NOMO-1 treated with DMSO at 0.1 percent for 48 hours (cell line): ENCODE measurements at regions not wholly inside any gene's neighbourhood (a gene's known extent, or its start where the extent isn't known, plus 50 kb on each side); places are given as distances from the start of the nearest gene placed in this dataset.

Source experiments
- DNase-seq: peaks from one replicate; lab custom pipeline; 2025; ENCODE audit not compliant: unreplicated experiment; lab: John Stamatoyannopoulos, UW

DNA sequence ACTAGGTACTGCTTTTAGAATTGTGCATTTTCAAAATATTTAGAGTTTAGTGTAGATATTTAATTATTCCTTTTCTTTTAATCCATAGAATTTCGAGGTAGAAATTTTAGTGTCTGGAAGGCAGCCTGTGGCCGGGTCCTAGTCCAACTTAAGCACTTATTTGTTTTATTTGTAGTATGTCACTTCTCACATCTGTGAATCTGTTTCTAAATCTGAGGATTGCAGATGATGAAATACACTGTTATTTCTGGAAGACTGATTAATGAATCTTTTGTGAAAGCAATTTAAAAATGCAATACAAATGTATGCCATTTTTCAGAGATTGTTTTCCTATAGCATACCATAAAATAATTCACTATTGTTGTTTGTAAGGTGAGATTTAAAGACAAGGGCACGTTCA, 483.9 kb upstream of the TRIB2 start:
- no peak for DNase-seq

DNA sequence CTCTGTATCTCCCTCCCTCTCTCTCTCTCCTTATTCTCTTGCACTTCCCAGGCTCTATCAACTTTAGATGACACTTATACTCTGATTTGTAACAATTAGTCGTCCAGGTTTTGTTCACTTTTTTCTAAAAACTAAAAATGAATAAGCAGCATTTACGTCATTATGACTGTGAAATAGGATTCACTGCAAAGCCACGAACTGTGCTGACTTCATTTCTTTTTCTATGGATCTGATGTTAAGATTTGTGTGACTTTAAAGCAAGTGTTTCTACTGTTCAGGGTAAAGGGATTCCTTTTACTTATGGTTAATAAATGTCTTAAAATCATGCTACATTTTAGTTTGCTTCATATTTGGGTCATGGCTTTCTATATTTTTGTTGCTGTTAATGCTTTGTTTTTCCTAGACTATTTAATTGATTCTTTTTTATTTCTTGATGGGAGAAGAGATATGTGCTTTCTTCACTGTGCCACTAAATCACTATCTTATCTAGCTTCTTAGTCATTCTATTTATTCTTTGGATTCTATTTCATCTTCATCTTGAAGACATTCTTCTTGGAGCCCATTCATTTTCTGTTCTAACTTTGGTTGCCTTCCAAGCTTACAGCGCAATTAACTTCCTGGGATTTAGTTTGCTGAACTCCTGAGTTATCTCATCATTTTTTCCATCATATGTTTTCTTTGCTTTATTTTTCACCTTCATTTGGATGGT, 480.4 kb upstream of the TRIB2 start:
- no peak for DNase-seq

- DNase-seq = no peak
Observed at GRCh38 chr2:12240206-12240605, 476.5 kb upstream of the TRIB2 start.

GRCh38 chr2:12243381-12243780, 473.4 kb upstream of the TRIB2 start:
- no peak for DNase-seq

DNA sequence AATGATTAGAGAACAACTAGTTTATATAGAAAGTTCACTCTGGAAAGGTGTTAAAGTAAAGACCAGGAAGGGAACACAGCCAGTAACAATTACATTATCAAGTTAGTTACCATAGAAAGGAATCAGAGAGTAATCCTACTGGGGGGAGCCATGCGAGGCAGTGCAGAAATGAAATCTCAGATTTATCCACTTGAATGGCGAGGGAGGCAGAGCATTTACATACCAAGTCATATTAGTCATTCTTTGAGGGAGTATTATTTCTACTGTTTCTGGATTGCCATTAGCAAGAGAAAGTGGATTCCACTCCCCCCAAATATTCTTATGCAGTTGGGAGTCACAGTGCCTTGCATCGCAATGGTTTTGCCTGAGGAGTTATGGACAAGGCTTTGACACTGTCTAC, 472.7 kb upstream of the TRIB2 start:
- no peak for DNase-seq

GRCh38 chr2:12251121-12251520, 465.6 kb upstream of the TRIB2 start:
- DNase-seq = no peak

DNA sequence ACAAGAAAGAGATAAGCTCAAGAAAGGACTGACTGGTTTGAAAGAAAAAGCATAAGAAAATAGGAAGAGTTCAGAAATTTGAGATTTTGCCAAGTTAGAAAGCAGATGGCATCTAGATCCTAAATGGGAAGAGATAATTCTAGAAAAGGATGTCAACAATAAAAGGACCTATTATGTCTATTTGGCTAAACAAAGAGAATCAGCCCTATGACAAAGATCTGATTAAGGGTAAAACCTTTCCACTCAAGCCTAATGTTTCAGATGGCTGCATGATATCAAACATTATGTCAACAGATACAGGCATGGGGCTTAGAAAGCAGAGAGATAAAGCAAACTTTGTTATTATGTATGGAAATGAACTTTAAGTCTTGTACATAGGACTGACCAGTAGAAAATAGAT, 465.0 kb upstream of the TRIB2 start:
- DNase-seq = no peak

GRCh38 chr2:12253167-12253778, 463.5 kb upstream of the TRIB2 start:
- DNase-seq = no peak

DNA sequence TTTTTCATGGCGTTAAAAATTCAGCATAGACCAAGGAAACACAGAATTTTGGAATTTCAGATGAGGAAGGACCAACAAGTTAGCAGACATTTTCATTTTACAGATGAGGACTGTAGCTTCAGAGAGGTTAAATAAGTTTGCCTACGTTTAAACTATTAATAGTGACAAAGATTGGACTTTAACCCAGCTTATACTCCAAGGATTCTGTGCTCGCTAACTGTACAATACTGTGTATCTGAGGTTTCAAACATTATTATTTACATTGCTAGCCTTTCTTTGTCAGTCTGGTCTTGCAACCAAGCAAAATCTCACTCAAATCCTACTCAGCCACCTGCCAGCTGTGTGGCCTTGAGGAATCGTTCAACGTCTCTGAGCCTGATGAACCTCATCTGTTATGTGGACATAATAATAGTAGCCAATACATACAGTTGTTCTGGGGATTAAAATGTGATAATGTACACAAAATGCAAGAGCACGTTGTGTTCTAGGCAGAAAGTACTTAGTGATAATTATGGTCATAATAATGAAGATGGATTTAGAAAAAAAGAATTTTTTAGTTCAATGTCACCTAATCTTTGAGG, 462.4 kb upstream of the TRIB2 start:
- no peak for DNase-seq

GRCh38 chr2:12256206-12256605, 460.5 kb upstream of the TRIB2 start:
- no peak for DNase-seq

DNA sequence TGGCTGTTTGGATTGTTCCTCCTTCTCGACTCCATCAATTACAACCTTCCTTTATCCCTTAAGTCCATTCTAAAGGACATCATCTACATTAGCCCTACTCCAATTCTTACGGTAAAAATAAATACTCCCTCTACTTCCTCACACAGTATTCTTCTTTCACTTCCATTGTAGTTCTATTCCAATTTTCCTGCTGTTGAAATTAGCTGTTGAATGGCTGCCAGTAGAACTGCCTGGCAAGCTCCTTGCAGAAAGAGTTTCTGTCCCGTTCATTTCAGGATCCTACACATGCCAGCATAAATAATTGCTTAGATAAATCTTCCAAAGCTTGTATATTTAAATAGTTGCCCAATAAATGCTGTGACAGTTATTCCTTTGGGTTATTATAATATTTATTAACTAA, 459.3 kb upstream of the TRIB2 start:
- no peak for DNase-seq

- no peak for DNase-seq
Observed at GRCh38 chr2:12259493-12259892, 457.2 kb upstream of the TRIB2 start.

- DNase-seq = no peak
Observed at GRCh38 chr2:12261986-12262680, 454.6 kb upstream of the TRIB2 start.

- no peak for DNase-seq
Observed at GRCh38 chr2:12262681-12263436, 453.9 kb upstream of the TRIB2 start.

DNA sequence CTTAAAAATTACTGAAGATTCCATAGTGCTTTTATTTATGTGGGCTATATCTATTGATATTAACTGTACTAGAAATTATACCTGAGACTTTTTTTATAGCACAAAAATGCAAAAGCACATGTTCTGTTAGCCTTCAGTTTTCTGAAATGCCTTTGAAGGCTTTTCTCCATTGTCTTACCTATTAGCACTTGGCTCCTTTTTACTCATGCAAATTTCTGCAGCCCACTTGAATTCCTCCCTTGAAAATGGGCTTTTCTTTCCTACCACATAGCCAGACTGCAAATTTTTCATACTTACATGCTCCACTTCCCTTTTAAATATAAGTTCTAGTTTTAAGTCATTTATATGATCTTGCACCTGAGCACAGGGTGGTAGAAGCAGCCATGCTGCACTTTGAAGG, 453.0 kb upstream of the TRIB2 start:
- no peak for DNase-seq

- DNase-seq = no peak
Observed at GRCh38 chr2:12264146-12264545, 452.6 kb upstream of the TRIB2 start.

DNA sequence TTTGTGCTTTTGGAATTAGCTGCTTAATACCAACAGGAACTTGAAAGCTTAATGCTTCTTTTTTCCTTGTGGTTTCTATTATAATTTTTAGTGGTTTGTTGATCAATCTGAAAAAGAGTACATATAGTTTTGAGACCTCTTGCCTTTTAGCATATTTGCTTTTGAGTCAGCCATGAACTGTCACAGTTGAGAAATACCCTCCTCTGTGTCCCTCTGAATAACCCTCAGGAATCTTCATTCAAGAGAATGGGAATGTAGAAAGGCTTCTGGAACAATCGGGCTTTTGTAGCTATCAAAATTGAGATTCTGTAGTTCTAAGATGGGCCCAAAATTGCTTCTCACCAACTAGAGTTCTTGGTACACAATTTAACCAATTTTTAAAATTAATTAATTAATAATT, 451.1 kb upstream of the TRIB2 start:
- DNase-seq = no peak

DNA sequence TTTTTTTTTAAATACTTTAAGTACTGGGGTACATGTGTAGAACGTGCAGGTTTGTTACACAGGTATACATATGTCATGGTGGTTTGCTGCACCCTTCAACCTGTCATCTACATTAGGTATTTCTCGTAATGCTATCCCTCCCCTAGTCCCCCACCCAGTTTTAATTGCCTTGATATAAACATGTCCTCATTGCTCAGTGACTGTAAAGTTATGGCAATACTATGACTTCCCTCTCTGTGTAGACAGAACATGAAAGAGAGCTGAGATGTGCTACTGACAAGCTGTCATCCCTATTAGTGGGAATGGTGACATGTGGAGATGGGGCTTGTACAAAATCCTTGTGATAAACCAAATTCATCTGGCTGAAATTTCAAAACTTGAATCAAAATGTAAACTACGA, 449.7 kb upstream of the TRIB2 start:
- no peak for DNase-seq

GRCh38 chr2:12269041-12269972, 447.4 kb upstream of the TRIB2 start:
- peak; percentile 61 for DNase-seq

- no peak for DNase-seq
Observed at GRCh38 chr2:12270876-12271588, 445.7 kb upstream of the TRIB2 start.
